A549 (cell line): ENCODE measurements at regions not wholly inside any gene's neighbourhood (a gene's known extent, or its start where the extent isn't known, plus 50 kb on each side); places are given as distances from the start of the nearest gene placed in this dataset.

Experiments
- CEBPB ChIP-seq, 2 experiments: fragments of >200 bp in 1 of 2; sonication (Bioruptor Twin) in 1 of 2; formaldehyde crosslinking in 1 of 2; IDR thresholded peaks; 2 replicates each; pipeline ENCODE4 v1.6.1; 2012 to 2016
- CTCF ChIP-seq: fragments of >200 bp; sonication (Bioruptor Twin); formaldehyde crosslinking; IDR thresholded peaks from 3 replicates; pipeline ENCODE4 v1.5.1; 2016
- E2F6 ChIP-seq: IDR thresholded peaks from 2 replicates; pipeline ENCODE4 v1.6.1; 2012; ENCODE audit warnings: low read depth, borderline replicate concordance
- EP300 ChIP-seq, 2 experiments: fragments of >200 bp; sonication (Bioruptor Twin); formaldehyde crosslinking; IDR thresholded peaks; 2 replicates in 1 of 2; 3 replicates in 1 of 2; pipeline ENCODE4 v1.6.1; 2016 to 2017
- HDAC2 ChIP-seq: fragments of 200-600 bp; sonication (generic); IDR thresholded peaks from 2 replicates; pipeline ENCODE4 v1.6.1; 2016
- MAFK ChIP-seq: fragments of 450-650 bp; IDR thresholded peaks from 2 replicates; pipeline ENCODE4 v1.6.1; 2014; ENCODE audit not compliant: partially characterized antibody
- MAZ ChIP-seq: fragments of 150-350 bp; IDR thresholded peaks from 2 replicates; pipeline ENCODE4 v1.6.1; 2014; ENCODE audit warnings: antibody characterized with exemption, low read depth, low read length, borderline replicate concordance
- PBX3 ChIP-seq: IDR thresholded peaks from 2 replicates; pipeline ENCODE4 v1.6.1; 2012
- PHF8 ChIP-seq: fragments of 200-600 bp; sonication (generic); IDR thresholded peaks from 2 replicates; pipeline ENCODE4 v1.6.1; 2016; ENCODE audit warnings: low read depth, mild to moderate bottlenecking, antibody characterized with exemption, moderate library complexity, borderline replicate concordance
- POLR2A ChIP-seq: IDR thresholded peaks from 2 replicates; pipeline ENCODE4 v1.6.1; 2012; ENCODE audit warnings: mild to moderate bottlenecking, low read length
- RAD21 ChIP-seq, 2 experiments: fragments of >200 bp in 1 of 2; sonication (Bioruptor Twin) in 1 of 2; formaldehyde crosslinking in 1 of 2; IDR thresholded peaks in 1 of 2; conservative IDR thresholded peaks in 1 of 2; 2 replicates in 1 of 2; 3 replicates in 1 of 2; pipeline ENCODE4 v1.6.1; 2012 to 2018; ENCODE audit warnings: inconsistent platforms in 1 of 2
- RFX5 ChIP-seq: fragments of 450-650 bp; IDR thresholded peaks from 2 replicates; pipeline ENCODE4 v1.7.1; 2014; ENCODE audit warnings: antibody characterized with exemption, mild to moderate bottlenecking, moderate library complexity
- RNF2 ChIP-seq: fragments of 200-600 bp; sonication (generic); IDR thresholded peaks from 2 replicates; pipeline ENCODE4 v1.6.1; 2016; ENCODE audit warnings: low read depth, mild to moderate bottlenecking, antibody characterized with exemption, moderate library complexity, borderline replicate concordance
- ZNF302 ChIP-seq: fragments of 250-450 bp; sonication (Bioruptor Pico); IDR thresholded peaks from 2 replicates; pipeline ENCODE4 v1.9.0; 2021; ENCODE audit warnings: inconsistent platforms, mild to moderate bottlenecking, moderate library complexity

- TF ChIP-seq CEBPB (IDR thresholded peaks at IDR 0.05) (no peak), CTCF (no peak), POLR2A (no peak), RNF2 (no peak), PHF8 (no peak), RFX5 (no peak), MAFK (no peak), EP300 (IDR thresholded peaks at IDR 0.05) (no peak), PBX3 (no peak), RAD21 (conservative IDR thresholded peaks at IDR 0.05 in 1 of 2, IDR thresholded peaks at IDR 0.05 in 1 of 2) (no peak), HDAC2 (no peak), ZNF302 (CRISPR knock-in tag) (no peak), E2F6 (no peak), MAZ (no peak)
Observed at GRCh38 chr10:76732306-76732705, 905.3 kb downstream of the KCNMA1 start.
